ENCODE measurements at regions not wholly inside any gene's neighbourhood (a gene's known extent, or its start where the extent isn't known, plus 50 kb on each side); places are given as distances from the start of the nearest gene placed in this dataset.

GRCh38 chr7:142569851-142570250, 179.4 kb upstream of the PRSS1 start:
- no peak for TF ChIP-seq EZH2 (IDR thresholded peaks at IDR 0.05; ENCODE audit: low read length, missing control alignments)
- no peak for TF ChIP-seq CTCF (conservative IDR thresholded peaks at IDR 0.05 in 1 of 2, IDR thresholded peaks at IDR 0.05 in 1 of 2; ENCODE audit: low read depth in 1 of 2, low read length in 2 of 2)
